ENCODE measurements at regions not wholly inside any gene's neighbourhood (a gene's known extent, or its start where the extent isn't known, plus 50 kb on each side); places are given as distances from the start of the nearest gene placed in this dataset.

- DNase-seq = no peak
Measured at GRCh38 chr3:124558991-124559845, 171.0 kb upstream of the UMPS start.

GRCh38 chr3:124559846-124560574, 170.2 kb upstream of the UMPS start:
- DNase-seq = peak; percentile 61

GRCh38 chr3:124560666-124561215, 169.5 kb upstream of the UMPS start:
- no peak for DNase-seq

GRCh38 chr3:124562769-124563168, 167.5 kb upstream of the UMPS start:
- no peak for DNase-seq

GRCh38 chr3:124563376-124563775, 166.9 kb upstream of the UMPS start:
- no peak for DNase-seq

GRCh38 chr3:124565013-124565412, 165.2 kb upstream of the UMPS start:
- DNase-seq = peak; percentile 61

GRCh38 chr3:124565551-124565950, 164.7 kb upstream of the UMPS start:
- DNase-seq = no peak

- DNase-seq = no peak
Measured at GRCh38 chr3:124566701-124567100, 163.6 kb upstream of the UMPS start.

GRCh38 chr3:124567179-124567578, 163.1 kb upstream of the UMPS start:
- DNase-seq = no peak

GRCh38 chr3:124569761-124570160, 160.5 kb upstream of the UMPS start:
- DNase-seq = no peak

- DNase-seq = no peak
Measured at GRCh38 chr3:124570232-124570631, 160.0 kb upstream of the UMPS start.

GRCh38 chr3:124572851-124573405, 157.3 kb upstream of the UMPS start:
- no peak for DNase-seq

GRCh38 chr3:124574012-124574411, 156.2 kb upstream of the UMPS start:
- no peak for DNase-seq

- no peak for DNase-seq
Measured at GRCh38 chr3:124576565-124577493, 153.4 kb upstream of the UMPS start.

- DNase-seq = no peak
Measured at GRCh38 chr3:124577494-124578167, 152.6 kb upstream of the UMPS start.

GRCh38 chr3:124579641-124580040, 150.6 kb upstream of the UMPS start:
- no peak for DNase-seq

GRCh38 chr3:124582196-124582595, 148.1 kb upstream of the UMPS start:
- no peak for DNase-seq

- DNase-seq = no peak
Measured at GRCh38 chr3:124582621-124583395, 147.4 kb upstream of the UMPS start.

GRCh38 chr3:124584245-124584551, 146.1 kb upstream of the UMPS start:
- DNase-seq = peak; percentile 49

- peak; percentile 31 for DNase-seq
Measured at GRCh38 chr3:124584552-124585391, 145.5 kb upstream of the UMPS start.
